ENCODE measurements at regions not wholly inside any gene's neighbourhood (a gene's known extent, or its start where the extent isn't known, plus 50 kb on each side); places are given as distances from the start of the nearest gene placed in this dataset.

- TF ChIP-seq, protein P1, sequence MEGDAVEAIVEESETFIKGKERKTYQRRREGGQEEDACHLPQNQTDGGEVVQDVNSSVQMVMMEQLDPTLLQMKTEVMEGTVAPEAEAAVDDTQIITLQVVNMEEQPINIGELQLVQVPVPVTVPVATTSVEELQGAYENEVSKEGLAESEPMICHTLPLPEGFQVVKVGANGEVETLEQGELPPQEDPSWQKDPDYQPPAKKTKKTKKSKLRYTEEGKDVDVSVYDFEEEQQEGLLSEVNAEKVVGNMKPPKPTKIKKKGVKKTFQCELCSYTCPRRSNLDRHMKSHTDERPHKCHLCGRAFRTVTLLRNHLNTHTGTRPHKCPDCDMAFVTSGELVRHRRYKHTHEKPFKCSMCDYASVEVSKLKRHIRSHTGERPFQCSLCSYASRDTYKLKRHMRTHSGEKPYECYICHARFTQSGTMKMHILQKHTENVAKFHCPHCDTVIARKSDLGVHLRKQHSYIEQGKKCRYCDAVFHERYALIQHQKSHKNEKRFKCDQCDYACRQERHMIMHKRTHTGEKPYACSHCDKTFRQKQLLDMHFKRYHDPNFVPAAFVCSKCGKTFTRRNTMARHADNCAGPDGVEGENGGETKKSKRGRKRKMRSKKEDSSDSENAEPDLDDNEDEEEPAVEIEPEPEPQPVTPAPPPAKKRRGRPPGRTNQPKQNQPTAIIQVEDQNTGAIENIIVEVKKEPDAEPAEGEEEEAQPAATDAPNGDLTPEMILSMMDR (conservative IDR thresholded peaks at IDR 0.05; ENCODE audit: low read depth, low read length), result no peak
- TF ChIP-seq EZH2 (IDR thresholded peaks at IDR 0.05; ENCODE audit: borderline replicate concordance, low read depth, low read length, poor library complexity, severe bottlenecking), result no peak
Measured at GRCh38 chr4:17232566-17233253, 279.2 kb downstream of the QDPR start.
